ENCODE measurements at regions not wholly inside any gene's neighbourhood (a gene's known extent, or its start where the extent isn't known, plus 50 kb on each side); places are given as distances from the start of the nearest gene placed in this dataset.

DNA sequence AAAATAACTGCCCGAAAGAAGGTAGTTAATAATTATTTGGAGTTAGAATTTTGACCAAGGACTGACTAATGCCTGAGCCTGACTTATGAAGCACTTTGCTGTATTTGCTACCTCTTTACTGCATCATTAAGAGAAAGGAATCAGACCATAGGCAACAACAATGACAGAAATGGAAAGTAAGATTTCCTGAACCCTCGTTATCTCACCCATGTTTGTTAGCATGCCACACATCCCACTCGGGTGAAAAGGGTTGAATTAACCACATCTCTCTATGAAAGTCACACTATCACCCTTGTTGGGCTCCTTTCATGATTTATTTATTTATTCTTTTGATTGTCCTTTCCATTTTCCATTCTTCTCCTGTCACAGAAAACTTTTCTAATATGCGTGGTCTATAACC is 59.6 kb downstream of the OLIG3 start:
- TF ChIP-seq SRF (IDR thresholded peaks at IDR 0.05; ENCODE audit: low read depth, low read length) (no peak), CTCF (IDR thresholded peaks at IDR 0.05; ENCODE audit: control extremely low read depth in 1 of 3, insufficient read depth in 1 of 3, low read depth in 1 of 3, low read length in 3 of 3) (no peak), YY1 (IDR thresholded peaks at IDR 0.05; ENCODE audit: low read depth, low read length) (no peak), SP4 (IDR thresholded peaks at IDR 0.05; ENCODE audit: low read length) (no peak), EZH2 (IDR thresholded peaks at IDR 0.05; ENCODE audit: low read depth, low read length, severe bottlenecking) (no peak), RAD21 (IDR thresholded peaks at IDR 0.05 in 1 of 2, conservative IDR thresholded peaks at IDR 0.05 in 1 of 2; ENCODE audit: low read depth in 2 of 2, low read length in 2 of 2) (no peak), USF2 (IDR thresholded peaks at IDR 0.05; ENCODE audit: low read length) (no peak), JUN (IDR thresholded peaks at IDR 0.05; ENCODE audit: low read depth, low read length) (no peak), TAF7 (optimal IDR thresholded peaks at IDR 0.05; ENCODE audit: borderline replicate concordance, low read depth, low read length) (no peak), POLR2A (IDR thresholded peaks at IDR 0.05; ENCODE audit: control extremely low read depth in 1 of 2, low read depth in 2 of 2, low read length in 2 of 2) (no peak), ZNF274 (IDR thresholded peaks at IDR 0.05; ENCODE audit: borderline replicate concordance, extremely low read depth, low read length) (no peak), TAF1 (IDR thresholded peaks at IDR 0.05; ENCODE audit: low read depth, low read length) (no peak)

Measured in H1 (cell line).